ENCODE measurements at regions not wholly inside any gene's neighbourhood (a gene's known extent, or its start where the extent isn't known, plus 50 kb on each side); places are given as distances from the start of the nearest gene placed in this dataset.

- Histone ChIP-seq H3K36me3 (no peaks in the 10 kb centered on the region; the same call in 1 of the 2 replicates), H3K27me3 (no peaks in the 10 kb centered on the region), H3K9me3 (no peaks in the 10 kb centered on the region), H3K4me1 (peaks cover 25% of the 10 kb centered on the region), H3K4me3 (ENCODE audit: low read depth, low read length) (no peak overlapping the region)
- TF ChIP-seq CTCF (IDR thresholded peaks at IDR 0.05; ENCODE audit: low read depth, low read length): no peak
- DNase-seq: no peak
Measured at GRCh38 chr10:78300526-78300925, 266.9 kb downstream of the RPS24 start.

DNA sequence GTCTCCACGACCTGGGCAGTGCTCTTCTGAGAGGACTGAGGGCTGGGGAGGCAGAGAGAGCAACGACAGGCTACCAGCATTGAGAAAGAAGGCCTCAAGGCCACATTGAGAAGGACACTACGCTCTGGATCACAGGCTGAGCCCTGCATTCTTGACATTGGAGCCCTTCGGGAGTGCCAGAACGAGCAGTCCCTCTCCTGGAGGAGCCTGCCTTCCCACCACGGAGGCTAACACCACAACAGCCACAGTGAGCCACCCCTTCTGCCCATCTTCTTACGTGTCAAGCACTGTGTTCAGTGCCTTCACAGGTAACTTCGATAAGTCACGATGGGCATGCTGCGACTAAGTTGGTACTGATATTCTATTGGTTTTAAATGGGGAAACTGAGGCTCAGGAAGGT lies 267.8 kb downstream of the RPS24 start:
- Histone ChIP-seq H3K9me3 (no peaks in the 10 kb centered on the region), H3K36me3 (no peaks in the 10 kb centered on the region; the same call in 1 of the 2 replicates), H3K4me3 (ENCODE audit: low read depth, low read length) (no peak overlapping the region), H3K27me3 (no peaks in the 10 kb centered on the region), H3K4me1 (peaks cover 18% of the 10 kb centered on the region)
- TF ChIP-seq CTCF (IDR thresholded peaks at IDR 0.05; ENCODE audit: low read depth, low read length): no peak
- no peak for DNase-seq

DNA sequence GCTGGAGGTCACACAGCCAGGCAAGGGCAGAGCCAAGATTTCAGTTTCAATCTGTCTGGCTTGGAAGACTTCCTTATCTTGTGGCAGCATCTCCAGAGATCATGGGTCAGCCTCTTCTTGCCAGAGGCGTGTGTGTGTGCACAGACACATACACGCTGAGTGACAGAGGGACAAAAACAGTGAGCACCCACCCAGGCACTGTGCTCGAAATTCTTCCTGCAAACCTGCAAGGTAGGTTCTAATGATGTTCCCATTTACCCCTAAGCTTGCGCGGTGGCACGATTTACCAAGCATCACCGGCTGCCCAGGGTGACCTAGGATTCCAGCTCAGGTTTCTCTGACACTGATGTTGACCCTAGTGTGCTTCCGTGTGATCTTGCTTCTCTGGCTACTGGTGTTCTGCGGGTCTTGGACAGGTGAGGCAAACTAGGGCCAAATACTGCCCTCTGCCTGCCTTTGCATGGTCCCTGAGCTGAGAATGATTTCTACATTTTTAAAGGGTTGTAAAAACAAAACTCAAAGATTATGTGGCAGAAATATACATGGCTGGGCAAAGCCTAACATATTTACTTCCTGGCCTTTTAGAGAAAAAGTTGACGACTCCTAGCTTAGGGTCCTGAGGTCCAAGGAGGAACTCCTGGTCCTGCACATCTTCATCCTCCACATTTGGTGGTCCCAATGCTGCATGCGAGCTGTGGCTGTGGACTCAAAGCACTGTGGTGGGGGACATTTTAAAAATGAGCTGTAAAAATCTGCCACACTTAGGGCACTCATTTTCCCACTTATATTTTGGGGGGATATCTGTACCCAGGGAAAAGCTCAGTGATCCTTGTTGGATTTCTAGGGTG lies 268.5 kb downstream of the RPS24 start:
- peak overlapping the region; percentile 47 for H3K4me3 ChIP-seq (ENCODE audit: low read depth, low read length)

DNA sequence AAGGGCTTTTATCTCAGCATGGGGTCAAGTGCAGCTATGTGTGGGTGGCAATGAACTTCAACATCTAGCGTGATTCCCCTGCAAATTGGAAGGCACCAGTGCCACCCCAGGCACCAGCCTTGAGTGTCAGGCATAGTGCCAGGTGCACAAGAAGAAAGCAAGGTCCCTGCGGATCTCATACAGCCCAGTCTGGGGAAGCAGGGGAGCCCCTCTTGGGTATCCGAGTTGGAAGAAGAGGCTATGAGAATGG lies 269.0 kb downstream of the RPS24 start:
- Histone ChIP-seq H3K4me1 (peaks cover 18% of the 10 kb centered on the region), H3K9me3 (no peaks in the 10 kb centered on the region), H3K4me3 (ENCODE audit: low read depth, low read length) (peak overlapping the region; percentile 47), H3K36me3 (no peaks in the 10 kb centered on the region; the same call in 1 of the 2 replicates), H3K27me3 (no peaks in the 10 kb centered on the region)
- no peak for TF ChIP-seq CTCF (IDR thresholded peaks at IDR 0.05; ENCODE audit: low read depth, low read length)
- no peak for DNase-seq

More for the DNA sequence above, 268.5 kb downstream of the RPS24 start:
- Histone ChIP-seq H3K27me3 (no peaks in the 10 kb centered on the region), H3K36me3 (no peaks in the 10 kb centered on the region; the same call in 1 of the 2 replicates), H3K4me1 (peaks cover 18% of the 10 kb centered on the region), H3K9me3 (no peaks in the 10 kb centered on the region)
- no peak for DNase-seq
- TF ChIP-seq CTCF (IDR thresholded peaks at IDR 0.05; ENCODE audit: low read depth, low read length): peak; percentile 44; the same call in 1 of the 2 replicates

- H3K4me1 ChIP-seq: peaks cover 18% of the 10 kb centered on the region
- peak; percentile 59 for TF ChIP-seq CTCF (IDR thresholded peaks at IDR 0.05; ENCODE audit: low read depth, low read length)
- no peaks in the 10 kb centered on the region; the same call in 1 of the 2 replicates for H3K36me3 ChIP-seq
- H3K4me3 ChIP-seq (ENCODE audit: low read depth, low read length): peak overlapping the region; percentile 47
- no peaks in the 10 kb centered on the region for H3K27me3 ChIP-seq
- H3K9me3 ChIP-seq: no peaks in the 10 kb centered on the region
- DNase-seq: peak; percentile 96
Measured at GRCh38 chr10:78302989-78303854, 269.6 kb downstream of the RPS24 start.
